GM12891 (cell line): ENCODE measurements at regions not wholly inside any gene's neighbourhood (a gene's known extent, or its start where the extent isn't known, plus 50 kb on each side); places are given as distances from the start of the nearest gene placed in this dataset.

ENCODE experiments used
- DNase-seq: peaks from one replicate; pipeline ENCODE4 v3.0.0; 2011; ENCODE audit warnings: low spot score; ENCODE audit not compliant: insufficient read length
- FAIRE-seq: peaks from 2 replicates; lab custom pipeline; 2011; peaks lifted over from hg19 to GRCh38; lab: Jason Lieb, UNC
- PAX5 ChIP-seq: IDR thresholded peaks from 2 replicates; pipeline ENCODE4 v1.6.1; 2011; ENCODE audit warnings: low read length, moderate library complexity, mild to moderate bottlenecking; ENCODE audit not compliant: insufficient read depth, severe bottlenecking
- POLR2A ChIP-seq: IDR thresholded peaks from 2 replicates; pipeline ENCODE4 v1.6.1; 2011; ENCODE audit warnings: low read depth, low read length, control low read depth
- SPI1 ChIP-seq: IDR thresholded peaks from 2 replicates; pipeline ENCODE4 v1.6.1; 2011; ENCODE audit warnings: low read depth, low read length, control low read depth

DNA sequence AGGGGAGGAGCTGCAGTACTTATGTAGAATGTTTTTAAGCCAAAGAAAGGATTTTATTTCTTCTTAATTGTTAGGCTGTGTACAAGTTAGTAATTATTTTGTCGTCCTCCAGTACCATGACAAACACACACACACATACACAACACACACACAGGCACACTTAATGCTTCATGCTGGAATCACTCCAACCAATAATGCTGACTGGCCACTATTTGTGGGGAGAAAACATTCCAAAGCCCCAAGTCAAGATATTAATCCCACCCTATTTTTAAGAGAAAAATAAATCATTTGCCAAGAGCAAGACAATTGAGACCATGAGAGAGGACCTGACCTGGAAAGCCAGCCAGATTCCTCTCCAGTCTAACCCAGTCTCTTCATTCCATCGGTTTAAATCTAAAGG is 51.8 kb upstream of the TMCO5A start:
- no peak for TF ChIP-seq PAX5
- no peak for TF ChIP-seq POLR2A
- TF ChIP-seq SPI1, result no peak
- FAIRE-seq (no peak), DNase-seq (no peak)
